ENCODE measurements at regions not wholly inside any gene's neighbourhood (a gene's known extent, or its start where the extent isn't known, plus 50 kb on each side); places are given as distances from the start of the nearest gene placed in this dataset.

- Mint-ChIP-seq H3K27ac (no peak overlapping the region), H3K4me1 (ENCODE audit: low read depth) (no peaks in the 10 kb centered on the region), H3K36me3 (ENCODE audit: low read depth) (no peaks in the 10 kb centered on the region), H3K4me3 (no peak overlapping the region), H3K9me3 (peaks cover 13% of the 10 kb centered on the region), H3K27me3 (no peaks in the 10 kb centered on the region)
- Histone ChIP-seq H3K27ac (ENCODE audit: low read depth in 1 of 2, low read length in 2 of 2) (no peak overlapping the region), H3K36me3 (ENCODE audit: insufficient read depth, low read length) (no peaks in the 10 kb centered on the region), H3K27me3 (ENCODE audit: control insufficient read depth in 1 of 2, insufficient read depth in 2 of 2, low read length in 2 of 2) (no peaks in the 10 kb centered on the region), H3K9me3 (ENCODE audit: control insufficient read depth in 1 of 2, insufficient read depth in 1 of 2, low read length in 2 of 2) (peaks cover 0 to 17% of the 10 kb centered on the region in 2 experiments), H3K4me1 (ENCODE audit: insufficient read depth, low read length) (no peaks in the 10 kb centered on the region), H3K4me3 (ENCODE audit: low read length) (no peak overlapping the region)
- ChIA-PET POLR2A (no interaction called here), CTCF (no interaction called here)
- TF ChIP-seq CTCF (IDR thresholded peaks at IDR 0.05), result no peak
- DNase-seq (no peak), ATAC-seq (ENCODE audit: poor library complexity) (no peak)
- intact Hi-C loops (cut with DNase I, micrococcal nuclease), result no loop called here
These were observed 149.0 kb downstream of the CXXC4 start for GRCh38 chr4:104345598-104346242.

GRCh38 chr4:104344342-104344980 lies 150.2 kb downstream of the CXXC4 start:
- no peak for ATAC-seq (ENCODE audit: poor library complexity)
- intact Hi-C loops (cut with DNase I, micrococcal nuclease), result no loop called here
- peaks cover 8% of the 10 kb centered on the region for H3K9me3 Mint-ChIP-seq

GRCh38 chr4:104334410-104334809 lies 160.3 kb downstream of the CXXC4 start:
- H3K4me1 Mint-ChIP-seq (ENCODE audit: low read depth), result no peaks in the 10 kb centered on the region
- Histone ChIP-seq H3K27ac (ENCODE audit: low read depth in 1 of 2, low read length in 2 of 2) (no peak overlapping the region), H3K4me3 (ENCODE audit: low read length) (no peak overlapping the region), H3K36me3 (ENCODE audit: insufficient read depth, low read length) (no peaks in the 10 kb centered on the region), H3K4me1 (ENCODE audit: insufficient read depth, low read length) (no peaks in the 10 kb centered on the region), H3K27me3 (ENCODE audit: control insufficient read depth in 1 of 2, insufficient read depth in 2 of 2, low read length in 2 of 2) (no peaks in the 10 kb centered on the region), H3K9me3 (ENCODE audit: control insufficient read depth in 1 of 2, insufficient read depth in 1 of 2, low read length in 2 of 2) (no peaks in the 10 kb centered on the region)
- ChIA-PET CTCF (no interaction called here), POLR2A (no interaction called here)
- DNase-seq (no peak), ATAC-seq (ENCODE audit: poor library complexity) (no peak)
- H3K27ac Mint-ChIP-seq, result no peak overlapping the region
- intact Hi-C loops (cut with DNase I, micrococcal nuclease), result no loop called here
- H3K9me3 Mint-ChIP-seq, result peaks cover 21% of the 10 kb centered on the region
- no peaks in the 10 kb centered on the region for H3K36me3 Mint-ChIP-seq (ENCODE audit: low read depth)
- H3K27me3 Mint-ChIP-seq, result no peaks in the 10 kb centered on the region
- H3K4me3 Mint-ChIP-seq, result no peak overlapping the region
- no peak for TF ChIP-seq CTCF (IDR thresholded peaks at IDR 0.05)

More at GRCh38 chr4:104344342-104344980, 150.2 kb downstream of the CXXC4 start:
- H3K9me3 ChIP-seq (ENCODE audit: control insufficient read depth in 1 of 2, insufficient read depth in 1 of 2, low read length in 2 of 2), result peaks cover 0 to 17% of the 10 kb centered on the region in 2 experiments
- no peak for DNase-seq
- CTCF ChIA-PET, result no interaction called here
- POLR2A ChIA-PET, result no interaction called here
- H3K27ac ChIP-seq (ENCODE audit: low read depth in 1 of 2, low read length in 2 of 2), result no peak overlapping the region
- no peaks in the 10 kb centered on the region for H3K36me3 Mint-ChIP-seq (ENCODE audit: low read depth)
- no peak overlapping the region for H3K4me3 Mint-ChIP-seq
- no peaks in the 10 kb centered on the region for H3K36me3 ChIP-seq (ENCODE audit: insufficient read depth, low read length)
- H3K4me3 ChIP-seq (ENCODE audit: low read length), result no peak overlapping the region
- no peaks in the 10 kb centered on the region for H3K27me3 ChIP-seq (ENCODE audit: control insufficient read depth in 1 of 2, insufficient read depth in 2 of 2, low read length in 2 of 2)
- TF ChIP-seq CTCF (IDR thresholded peaks at IDR 0.05), result no peak
- H3K27me3 Mint-ChIP-seq, result no peaks in the 10 kb centered on the region
- H3K4me1 ChIP-seq (ENCODE audit: insufficient read depth, low read length), result no peaks in the 10 kb centered on the region
- no peaks in the 10 kb centered on the region for H3K4me1 Mint-ChIP-seq (ENCODE audit: low read depth)
- no peak overlapping the region for H3K27ac Mint-ChIP-seq

All from CD4-positive, alpha-beta T cell (primary cell).